Suprapubic skin (tissue), 4 donors: ENCODE measurements at regions not wholly inside any gene's neighbourhood (a gene's known extent, or its start where the extent isn't known, plus 50 kb on each side); places are given as distances from the start of the nearest gene placed in this dataset.
A peak's percentile ranks its signal among the peaks of the same experiment; 100 is the strongest.

Experiments
- DNase-seq, 2 donors: peaks; one replicate each; pipeline ENCODE4 v3.0.0-alpha.2; 2019; ENCODE audit warnings: low spot score in 2 of 2
- H3K27ac ChIP-seq: fragments of 200-600 bp; sonication (generic); one replicate; pipeline ENCODE4 v1.5.1; 2019
- H3K27me3 ChIP-seq: fragments of 200-600 bp; sonication (generic); one replicate; pipeline ENCODE4 v1.5.1; 2019
- H3K36me3 ChIP-seq: fragments of 200-600 bp; sonication (generic); one replicate; pipeline ENCODE4 v1.5.1; 2019
- H3K4me1 ChIP-seq: fragments of 200-600 bp; sonication (generic); one replicate; pipeline ENCODE4 v1.5.1; 2019
- H3K4me3 ChIP-seq: fragments of 200-600 bp; sonication (generic); one replicate; pipeline ENCODE4 v1.5.1; 2019; ENCODE audit warnings: mild to moderate bottlenecking
- H3K9me3 ChIP-seq: fragments of 200-600 bp; sonication (generic); one replicate; pipeline ENCODE4 v1.5.1; 2019
- CTCF ChIP-seq, 2 donors: fragments of 200-600 bp in 1 of 2; fragments of 450-650 bp in 1 of 2; sonication (generic) in 1 of 2; IDR thresholded peaks; one replicate each; pipeline ENCODE4 v1.5.1; 2016 to 2019; ENCODE audit warnings: antibody characterized with exemption in 2 of 2, mild to moderate bottlenecking in 1 of 2, moderate library complexity in 1 of 2
- EP300 ChIP-seq: sonication (generic); formaldehyde crosslinking; IDR thresholded peaks from one replicate; pipeline ENCODE4 v1.6.1; 2017; ENCODE audit warnings: antibody characterized with exemption
- POLR2A ChIP-seq, 2 donors: fragments of 450-650 bp; IDR thresholded peaks; one replicate each; pipeline ENCODE4 v1.6.1; 2017; ENCODE audit warnings: antibody characterized with exemption in 2 of 2, mild to moderate bottlenecking in 2 of 2, moderate library complexity in 2 of 2
- POLR2AphosphoS5 ChIP-seq, 3 donors: sonication (generic); formaldehyde crosslinking; IDR thresholded peaks; one replicate each; pipeline ENCODE4 v1.6.1; 2017; ENCODE audit warnings: antibody characterized with exemption in 3 of 3
- WGBS: methylation state at CpG from one replicate; pipeline ENCODE4 v1.1.5; 2018; 5-methylcytosine and 5-hydroxymethylcytosine counted together

DNA sequence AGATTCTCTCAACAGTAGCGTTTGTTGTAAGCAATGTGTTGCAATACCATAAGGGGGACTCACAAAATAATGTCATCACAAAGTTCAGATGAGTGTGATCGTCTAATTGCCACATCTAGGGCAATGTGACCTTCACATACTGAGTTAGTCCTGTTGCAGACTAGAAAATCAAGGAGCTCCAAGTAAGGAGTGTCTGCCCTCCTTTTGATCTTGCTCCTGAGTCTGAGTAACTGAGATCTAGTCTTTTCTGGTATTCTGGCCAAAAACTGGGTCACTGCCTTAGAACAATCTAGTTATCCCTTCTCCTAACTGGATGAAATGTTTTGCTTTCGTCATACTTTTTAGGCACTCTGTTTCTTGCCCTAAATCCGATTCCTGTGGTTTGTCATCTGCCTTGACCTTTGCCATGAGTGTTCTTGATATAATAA, 712.1 kb downstream of the CDH11 start:
- Histone ChIP-seq H3K4me1 (peaks cover 6% of the 10 kb centered on the region), H3K27ac (peak overlapping the region; percentile 47), H3K36me3 (no peaks in the 10 kb centered on the region), H3K9me3 (no peaks in the 10 kb centered on the region), H3K4me3 (no peak overlapping the region), H3K27me3 (no peaks in the 10 kb centered on the region)
- DNase-seq = no peak
- TF ChIP-seq POLR2AphosphoS5 (IDR thresholded peaks at IDR 0.05) = no peak
- TF ChIP-seq CTCF (IDR thresholded peaks at IDR 0.05) = no peak
- no peak for TF ChIP-seq POLR2A (IDR thresholded peaks at IDR 0.05)
- no peak for TF ChIP-seq EP300
- 58% methylated on average over 4 of the region's 4 CpGs for WGBS

GRCh38 chr16:64408699-64409098, 713.2 kb downstream of the CDH11 start:
- DNase-seq = no peak
- TF ChIP-seq POLR2A (IDR thresholded peaks at IDR 0.05) = no peak
- no peak for TF ChIP-seq POLR2AphosphoS5 (IDR thresholded peaks at IDR 0.05)
- TF ChIP-seq CTCF (IDR thresholded peaks at IDR 0.05) = no peak
- TF ChIP-seq EP300 = no peak
- Histone ChIP-seq H3K36me3 (no peaks in the 10 kb centered on the region), H3K27me3 (no peaks in the 10 kb centered on the region), H3K4me3 (no peak overlapping the region), H3K4me1 (peaks cover 6% of the 10 kb centered on the region), H3K27ac (no peak overlapping the region), H3K9me3 (no peaks in the 10 kb centered on the region)
- 61% methylated on average over 1 of the region's 1 CpG for WGBS

DNA sequence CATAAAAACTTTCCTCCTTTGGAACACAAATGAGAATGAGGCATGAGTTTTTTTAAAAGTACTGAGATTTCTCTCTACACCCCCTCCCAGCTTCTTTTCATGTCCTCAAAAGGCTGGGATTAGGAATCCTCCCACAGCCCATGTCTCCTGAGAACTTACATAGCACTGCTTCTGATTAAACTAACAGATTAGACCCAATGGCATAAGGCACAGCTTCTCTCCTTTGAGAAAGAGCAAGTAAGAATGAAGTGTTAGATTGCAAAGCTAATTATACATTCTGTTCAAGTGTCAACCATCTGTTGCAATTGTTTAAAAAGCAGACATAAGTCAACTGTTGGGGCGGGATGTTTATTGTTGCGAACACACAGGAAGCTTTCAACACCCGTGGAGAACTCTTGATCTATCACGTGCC, 715.1 kb downstream of the CDH11 start:
- no peaks in the 10 kb centered on the region for H3K9me3 ChIP-seq
- no peaks in the 10 kb centered on the region for H3K36me3 ChIP-seq

DNA sequence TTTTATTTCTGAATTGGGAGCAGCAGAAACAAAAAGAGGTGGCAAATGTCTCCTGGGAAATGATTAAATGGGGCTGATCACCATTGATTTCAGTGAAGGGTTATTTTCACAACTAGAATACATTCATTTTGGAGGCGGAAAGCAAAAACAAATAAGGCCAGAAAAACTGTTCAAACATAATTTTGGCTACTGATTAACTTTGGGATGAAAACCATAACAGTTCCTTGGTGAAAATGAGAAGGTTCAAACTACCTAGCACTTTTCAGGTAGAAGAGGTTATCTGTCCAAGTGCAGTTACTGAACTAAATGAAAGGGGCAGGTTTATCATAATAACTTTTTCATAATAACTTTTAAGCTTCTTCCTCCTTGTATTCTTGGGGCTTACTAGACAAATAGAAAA, 718.5 kb downstream of the CDH11 start:
- Histone ChIP-seq H3K4me1 (no peaks in the 10 kb centered on the region), H3K27me3 (no peaks in the 10 kb centered on the region), H3K9me3 (no peaks in the 10 kb centered on the region), H3K27ac (no peak overlapping the region), H3K4me3 (no peak overlapping the region), H3K36me3 (no peaks in the 10 kb centered on the region)
- DNase-seq = no peak
- 100% methylated on average over 1 of the region's 1 CpG for WGBS
- TF ChIP-seq POLR2AphosphoS5 (IDR thresholded peaks at IDR 0.05) (no peak), POLR2A (IDR thresholded peaks at IDR 0.05) (no peak), EP300 (no peak), CTCF (IDR thresholded peaks at IDR 0.05) (no peak)

More for the DNA sequence above, 715.1 kb downstream of the CDH11 start:
- Histone ChIP-seq H3K4me1 (peaks cover 4% of the 10 kb centered on the region), H3K27ac (no peak overlapping the region), H3K4me3 (no peak overlapping the region), H3K27me3 (no peaks in the 10 kb centered on the region)
- DNase-seq = no peak
- WGBS = 71% methylated on average over 4 of the region's 4 CpGs
- TF ChIP-seq POLR2A (IDR thresholded peaks at IDR 0.05) (no peak), CTCF (IDR thresholded peaks at IDR 0.05) (no peak), EP300 (no peak)

DNA sequence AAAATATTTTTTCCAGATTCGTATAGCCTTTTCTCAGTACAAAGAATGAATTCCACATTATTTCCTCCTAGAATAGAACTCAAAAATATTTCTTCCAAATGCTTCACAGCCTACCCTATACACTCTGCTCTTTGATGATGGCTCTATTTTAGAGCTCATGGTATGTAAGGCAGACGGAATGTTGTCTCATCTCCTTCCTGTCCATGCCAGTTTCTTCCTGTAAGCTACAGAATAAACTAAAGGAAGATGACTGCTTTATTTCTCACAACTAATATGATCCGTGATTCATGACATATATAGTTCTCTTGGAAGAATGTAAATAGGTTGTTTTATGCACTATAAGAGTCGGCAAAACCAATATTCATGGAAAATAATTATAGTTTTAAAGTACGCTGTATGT, 723.1 kb downstream of the CDH11 start:
- H3K4me1 ChIP-seq = no peaks in the 10 kb centered on the region
- 75% methylated on average over 5 of the region's 5 CpGs for WGBS
- H3K9me3 ChIP-seq = no peaks in the 10 kb centered on the region
- H3K27ac ChIP-seq = no peak overlapping the region
- H3K4me3 ChIP-seq = no peak overlapping the region
- DNase-seq = no peak
- no peaks in the 10 kb centered on the region for H3K27me3 ChIP-seq
- no peaks in the 10 kb centered on the region for H3K36me3 ChIP-seq
- TF ChIP-seq POLR2AphosphoS5 (IDR thresholded peaks at IDR 0.05) (no peak), EP300 (no peak), POLR2A (IDR thresholded peaks at IDR 0.05) (no peak), CTCF (IDR thresholded peaks at IDR 0.05) (no peak)
